Neural cell (in vitro differentiated cells): ENCODE measurements at regions not wholly inside any gene's neighbourhood (a gene's known extent, or its start where the extent isn't known, plus 50 kb on each side); places are given as distances from the start of the nearest gene placed in this dataset.

Source experiments
- CTCF ChIP-seq: fragments of 450-650 bp; IDR thresholded peaks from 2 replicates; pipeline ENCODE4 v1.5.1; 2014; ENCODE audit warnings: antibody characterized with exemption, mild to moderate bottlenecking, moderate library complexity; ENCODE audit not compliant: poor library complexity, severe bottlenecking
- EP300 ChIP-seq: fragments of 450-650 bp; conservative IDR thresholded peaks from 2 replicates; pipeline ENCODE4 v1.6.1; 2014; ENCODE audit warnings: antibody characterized with exemption, mild to moderate bottlenecking, moderate library complexity; ENCODE audit not compliant: poor library complexity, severe bottlenecking
- EZH2 ChIP-seq: fragments of 200-600, 300-800 bp; shearing (Covaris generic), sonication (generic); IDR thresholded peaks from 2 replicates; pipeline ENCODE4 v1.6.1; 2014; ENCODE audit warnings: antibody characterized with exemption, low read length, borderline replicate concordance, mild to moderate bottlenecking; ENCODE audit not compliant: insufficient read depth, poor library complexity, severe bottlenecking
- MXI1 ChIP-seq: fragments of 450-650 bp; conservative IDR thresholded peaks from 2 replicates; pipeline ENCODE4 v1.6.1; 2014; ENCODE audit warnings: antibody characterized with exemption, mild to moderate bottlenecking; ENCODE audit not compliant: poor library complexity, severe bottlenecking
- POLR2AphosphoS5 ChIP-seq: IDR thresholded peaks from 2 replicates; pipeline ENCODE4 v1.6.1; 2012
- RAD21 ChIP-seq: fragments of 450-650 bp; conservative IDR thresholded peaks from 2 replicates; pipeline ENCODE4 v1.6.1; 2014; ENCODE audit warnings: antibody characterized with exemption, mild to moderate bottlenecking, moderate library complexity

- TF ChIP-seq CTCF (no peak), MXI1 (no peak), EP300 (no peak), POLR2AphosphoS5 (no peak), EZH2 (no peak), RAD21 (no peak)
Observed at GRCh38 chr1:56094168-56094567, 485.2 kb downstream of the PLPP3 start.
